ENCODE measurements at regions not wholly inside any gene's neighbourhood (a gene's known extent, or its start where the extent isn't known, plus 50 kb on each side); places are given as distances from the start of the nearest gene placed in this dataset.

GRCh38 chr3:145492456-145492855 is 668.5 kb downstream of the PLOD2 start:
- TF ChIP-seq, protein P1, sequence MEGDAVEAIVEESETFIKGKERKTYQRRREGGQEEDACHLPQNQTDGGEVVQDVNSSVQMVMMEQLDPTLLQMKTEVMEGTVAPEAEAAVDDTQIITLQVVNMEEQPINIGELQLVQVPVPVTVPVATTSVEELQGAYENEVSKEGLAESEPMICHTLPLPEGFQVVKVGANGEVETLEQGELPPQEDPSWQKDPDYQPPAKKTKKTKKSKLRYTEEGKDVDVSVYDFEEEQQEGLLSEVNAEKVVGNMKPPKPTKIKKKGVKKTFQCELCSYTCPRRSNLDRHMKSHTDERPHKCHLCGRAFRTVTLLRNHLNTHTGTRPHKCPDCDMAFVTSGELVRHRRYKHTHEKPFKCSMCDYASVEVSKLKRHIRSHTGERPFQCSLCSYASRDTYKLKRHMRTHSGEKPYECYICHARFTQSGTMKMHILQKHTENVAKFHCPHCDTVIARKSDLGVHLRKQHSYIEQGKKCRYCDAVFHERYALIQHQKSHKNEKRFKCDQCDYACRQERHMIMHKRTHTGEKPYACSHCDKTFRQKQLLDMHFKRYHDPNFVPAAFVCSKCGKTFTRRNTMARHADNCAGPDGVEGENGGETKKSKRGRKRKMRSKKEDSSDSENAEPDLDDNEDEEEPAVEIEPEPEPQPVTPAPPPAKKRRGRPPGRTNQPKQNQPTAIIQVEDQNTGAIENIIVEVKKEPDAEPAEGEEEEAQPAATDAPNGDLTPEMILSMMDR (IDR thresholded peaks at IDR 0.05; ENCODE audit: low read depth, low read length, poor library complexity, severe bottlenecking) = no peak
- TF ChIP-seq EZH2phosphoT487 (IDR thresholded peaks at IDR 0.05; ENCODE audit: borderline replicate concordance, low read length) = no peak

Measured in DOHH2 (cell line).